Renal cortex interstitium (tissue), 11 donors: ENCODE measurements at regions not wholly inside any gene's neighbourhood (a gene's known extent, or its start where the extent isn't known, plus 50 kb on each side); places are given as distances from the start of the nearest gene placed in this dataset.
"Not testable (repeated sequence)": the region's sequence is repeated elsewhere in the genome, so short reads cannot be mapped to it uniquely, and the experiment has no call there.

ENCODE experiments used
- DNase-seq, 11 donors: peaks; one replicate each; pipeline ENCODE4 v3.0.0-alpha.2; 2013; ENCODE audit warnings: low read depth in 9 of 11, low spot score in 4 of 11; ENCODE audit errors: extremely low read depth in 1 of 11

- DNase-seq = no peak
Measured at GRCh38 chr10:118865998-118866693, 111.4 kb upstream of the CACUL1 start.

GRCh38 chr10:118867768-118868167 lies 113.0 kb upstream of the CACUL1 start:
- DNase-seq = no peak

GRCh38 chr10:118868589-118868988 lies 113.8 kb upstream of the CACUL1 start:
- DNase-seq = no peak

- DNase-seq = peak in 9 of 11 donors; percentile 30 to 73 (median 51)
Measured at GRCh38 chr10:118870467-118871243, 115.9 kb upstream of the CACUL1 start.

- DNase-seq = no peak
Measured at GRCh38 chr10:118871244-118871865, 116.6 kb upstream of the CACUL1 start.

- no peak for DNase-seq
Measured at GRCh38 chr10:118873091-118873737, 118.4 kb upstream of the CACUL1 start.

- no peak for DNase-seq
Measured at GRCh38 chr10:118873738-118874105, 119.0 kb upstream of the CACUL1 start.

- no peak for DNase-seq
Measured at GRCh38 chr10:118874171-118874570, 119.4 kb upstream of the CACUL1 start.

GRCh38 chr10:118875087-118875486 lies 120.3 kb upstream of the CACUL1 start:
- DNase-seq = no peak

GRCh38 chr10:118882741-118883140 lies 128.0 kb upstream of the CACUL1 start:
- DNase-seq = no peak

- DNase-seq = no peak
Measured at GRCh38 chr10:118892255-118892654, 137.3 kb upstream of the NANOS1 start.

GRCh38 chr10:118894891-118895290 lies 134.6 kb upstream of the NANOS1 start:
- DNase-seq = not testable (repeated sequence)

GRCh38 chr10:118900617-118901016 lies 128.9 kb upstream of the NANOS1 start:
- no peak for DNase-seq

- no peak for DNase-seq
Measured at GRCh38 chr10:118901380-118901779, 128.1 kb upstream of the NANOS1 start.

GRCh38 chr10:118901906-118902305 lies 127.6 kb upstream of the NANOS1 start:
- DNase-seq = no peak

GRCh38 chr10:118902656-118903055 lies 126.9 kb upstream of the NANOS1 start:
- DNase-seq = not testable (repeated sequence)

- no peak for DNase-seq
Measured at GRCh38 chr10:118903251-118903650, 126.3 kb upstream of the NANOS1 start.

GRCh38 chr10:118903691-118904090 lies 125.8 kb upstream of the NANOS1 start:
- no peak for DNase-seq

GRCh38 chr10:118904286-118904685 lies 125.2 kb upstream of the NANOS1 start:
- peak in 3 of 11 donors; percentile 5 to 23 (median 8) for DNase-seq

- DNase-seq = no peak
Measured at GRCh38 chr10:118907051-118907450, 122.5 kb upstream of the NANOS1 start.
